HS-5 (cell line): ENCODE measurements at regions not wholly inside any gene's neighbourhood (a gene's known extent, or its start where the extent isn't known, plus 50 kb on each side); places are given as distances from the start of the nearest gene placed in this dataset.
A peak's percentile ranks its signal among the peaks of the same experiment; 100 is the strongest.

Source experiments
- DNase-seq: peaks from one replicate; pipeline ENCODE4 v3.0.0-alpha.2; 2012; ENCODE audit warnings: low read depth

GRCh38 chr12:24080465-24080864 is 131.0 kb upstream of the SOX5 start:
- DNase-seq: no peak

GRCh38 chr12:24079083-24079482 is 129.6 kb upstream of the SOX5 start:
- no peak for DNase-seq

GRCh38 chr12:24078318-24078765 is 128.9 kb upstream of the SOX5 start:
- DNase-seq: no peak

GRCh38 chr12:24077161-24077560 is 127.7 kb upstream of the SOX5 start:
- DNase-seq: no peak

- DNase-seq: no peak
Measured at GRCh38 chr12:24075650-24076049, 126.2 kb upstream of the SOX5 start.

- no peak for DNase-seq
Measured at GRCh38 chr12:24073170-24073810, 123.8 kb upstream of the SOX5 start.

GRCh38 chr12:24072302-24072701 is 122.8 kb upstream of the SOX5 start:
- no peak for DNase-seq

GRCh38 chr12:24071842-24072241 is 122.4 kb upstream of the SOX5 start:
- no peak for DNase-seq

GRCh38 chr12:24069532-24070395 is 120.3 kb upstream of the SOX5 start:
- no peak for DNase-seq

GRCh38 chr12:24066865-24067264 is 117.4 kb upstream of the SOX5 start:
- DNase-seq: no peak

GRCh38 chr12:24066097-24066496 is 116.6 kb upstream of the SOX5 start:
- no peak for DNase-seq

GRCh38 chr12:24062642-24063245 is 113.3 kb upstream of the SOX5 start:
- no peak for DNase-seq

- no peak for DNase-seq
Measured at GRCh38 chr12:24060089-24060488, 110.6 kb upstream of the SOX5 start.

- no peak for DNase-seq
Measured at GRCh38 chr12:24057920-24058476, 108.5 kb upstream of the SOX5 start.

- DNase-seq: no peak
Measured at GRCh38 chr12:24055747-24056146, 106.3 kb upstream of the SOX5 start.

GRCh38 chr12:24054416-24054815 is 104.9 kb upstream of the SOX5 start:
- DNase-seq: no peak

- DNase-seq: no peak
Measured at GRCh38 chr12:24049728-24050127, 100.3 kb upstream of the SOX5 start.

GRCh38 chr12:24049101-24049500 is 99.6 kb upstream of the SOX5 start:
- no peak for DNase-seq

GRCh38 chr12:24048446-24048845 is 99.0 kb upstream of the SOX5 start:
- no peak for DNase-seq

GRCh38 chr12:24047326-24047725 is 97.9 kb upstream of the SOX5 start:
- DNase-seq: no peak

- DNase-seq: peak; percentile 30
Measured at GRCh38 chr12:24045816-24046257, 96.4 kb upstream of the SOX5 start.

GRCh38 chr12:24044941-24045703 is 95.7 kb upstream of the SOX5 start:
- DNase-seq: no peak
